ENCODE measurements at regions not wholly inside any gene's neighbourhood (a gene's known extent, or its start where the extent isn't known, plus 50 kb on each side); places are given as distances from the start of the nearest gene placed in this dataset.

DNA sequence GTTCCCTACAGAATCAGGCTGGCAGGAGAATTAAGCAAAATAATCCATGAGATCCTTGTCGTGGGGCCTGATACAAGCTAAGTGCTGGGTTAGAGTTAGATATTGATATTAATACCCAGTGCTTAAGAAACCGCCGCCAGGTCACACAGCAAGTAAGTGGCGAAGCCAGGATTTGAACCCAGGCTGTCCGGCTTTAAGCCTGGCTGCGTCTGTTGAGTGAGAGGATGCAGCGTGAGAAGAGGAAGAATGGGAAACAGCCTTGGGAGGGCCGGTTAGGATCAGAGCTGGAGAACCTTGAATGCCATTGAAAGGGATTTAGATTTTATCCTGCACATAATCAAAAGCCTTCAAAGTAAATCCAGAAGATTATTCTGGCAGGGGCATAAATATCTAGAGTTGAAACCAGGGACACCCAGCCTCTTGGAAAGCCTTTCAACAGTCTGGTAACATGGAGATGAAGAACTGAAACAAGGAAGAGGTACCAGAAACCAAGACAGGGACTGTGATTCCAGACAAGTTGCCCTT, 64.8 kb upstream of the HELT start:
- H4K20me1 ChIP-seq (ENCODE audit: insufficient read depth, poor library complexity, severe bottlenecking): no peaks in the 10 kb centered on the region
- no peaks in the 10 kb centered on the region for H3K9me3 ChIP-seq (ENCODE audit: low read depth)
- H3K4me3 ChIP-seq: no peak overlapping the region
- no peaks in the 10 kb centered on the region for H3K9me2 ChIP-seq (replicated peaks; ENCODE audit: insufficient read depth)
- no peaks in the 10 kb centered on the region for H3K79me2 ChIP-seq
- no peaks in the 10 kb centered on the region for H3K27me3 ChIP-seq
- H3K36me3 ChIP-seq (replicated peaks; ENCODE audit: insufficient read depth, low read depth): no peaks in the 10 kb centered on the region
- no peak for TF ChIP-seq EZH2 (IDR thresholded peaks at IDR 0.05; ENCODE audit: borderline replicate concordance)
- H3K4me1 ChIP-seq (ENCODE audit: insufficient read depth): no peaks in the 10 kb centered on the region
- H3K4me2 ChIP-seq: no peak overlapping the region
- no peak overlapping the region for H3K27ac ChIP-seq
- DNase-seq (ENCODE audit: low spot score): no peak
- 82% methylated on average over 8 of the region's 8 CpGs for WGBS (ENCODE audit: low lambda C conversion rate, missing lambda C conversion rate)
- H2AFZ ChIP-seq: no peak overlapping the region

DNA sequence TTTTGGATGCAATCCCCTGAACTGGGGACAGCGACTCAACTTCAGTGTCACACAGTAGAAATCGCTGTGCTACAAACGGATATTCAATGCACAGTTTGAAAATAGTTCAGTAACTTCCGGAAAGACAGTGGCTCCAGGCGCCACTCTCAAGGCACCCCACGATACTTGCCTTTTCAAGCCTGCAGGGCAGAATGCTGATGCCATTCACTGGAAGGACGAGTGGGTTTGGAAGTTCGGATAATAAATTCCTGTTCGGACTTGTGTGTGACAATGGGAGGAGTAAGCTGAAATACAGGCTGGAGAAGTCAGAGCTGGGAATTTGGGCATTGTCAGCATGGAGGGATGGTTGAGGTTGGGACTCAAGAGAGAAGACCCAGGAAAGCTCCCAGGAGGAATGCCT, 64.3 kb upstream of the HELT start:
- Histone ChIP-seq H3K4me2 (no peak overlapping the region), H3K4me1 (ENCODE audit: insufficient read depth) (no peaks in the 10 kb centered on the region), H4K20me1 (ENCODE audit: insufficient read depth, poor library complexity, severe bottlenecking) (no peaks in the 10 kb centered on the region), H3K9me2 (replicated peaks; ENCODE audit: insufficient read depth) (no peaks in the 10 kb centered on the region), H2AFZ (no peak overlapping the region), H3K9me3 (ENCODE audit: low read depth) (no peaks in the 10 kb centered on the region), H3K36me3 (replicated peaks; ENCODE audit: insufficient read depth, low read depth) (no peaks in the 10 kb centered on the region), H3K27ac (no peak overlapping the region), H3K4me3 (no peak overlapping the region), H3K27me3 (no peaks in the 10 kb centered on the region), H3K79me2 (no peaks in the 10 kb centered on the region)
- TF ChIP-seq, protein P1, sequence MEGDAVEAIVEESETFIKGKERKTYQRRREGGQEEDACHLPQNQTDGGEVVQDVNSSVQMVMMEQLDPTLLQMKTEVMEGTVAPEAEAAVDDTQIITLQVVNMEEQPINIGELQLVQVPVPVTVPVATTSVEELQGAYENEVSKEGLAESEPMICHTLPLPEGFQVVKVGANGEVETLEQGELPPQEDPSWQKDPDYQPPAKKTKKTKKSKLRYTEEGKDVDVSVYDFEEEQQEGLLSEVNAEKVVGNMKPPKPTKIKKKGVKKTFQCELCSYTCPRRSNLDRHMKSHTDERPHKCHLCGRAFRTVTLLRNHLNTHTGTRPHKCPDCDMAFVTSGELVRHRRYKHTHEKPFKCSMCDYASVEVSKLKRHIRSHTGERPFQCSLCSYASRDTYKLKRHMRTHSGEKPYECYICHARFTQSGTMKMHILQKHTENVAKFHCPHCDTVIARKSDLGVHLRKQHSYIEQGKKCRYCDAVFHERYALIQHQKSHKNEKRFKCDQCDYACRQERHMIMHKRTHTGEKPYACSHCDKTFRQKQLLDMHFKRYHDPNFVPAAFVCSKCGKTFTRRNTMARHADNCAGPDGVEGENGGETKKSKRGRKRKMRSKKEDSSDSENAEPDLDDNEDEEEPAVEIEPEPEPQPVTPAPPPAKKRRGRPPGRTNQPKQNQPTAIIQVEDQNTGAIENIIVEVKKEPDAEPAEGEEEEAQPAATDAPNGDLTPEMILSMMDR (IDR thresholded peaks at IDR 0.05; ENCODE audit: poor library complexity): no peak
- TF ChIP-seq EZH2phosphoT487 (IDR thresholded peaks at IDR 0.05; ENCODE audit: low read depth, severe bottlenecking, unreplicated experiment) (no peak), EZH2 (IDR thresholded peaks at IDR 0.05; ENCODE audit: borderline replicate concordance) (no peak)
- WGBS (ENCODE audit: low lambda C conversion rate, missing lambda C conversion rate): 86% methylated on average over 9 of the region's 9 CpGs
- no peak for DNase-seq (ENCODE audit: low spot score)

DNA sequence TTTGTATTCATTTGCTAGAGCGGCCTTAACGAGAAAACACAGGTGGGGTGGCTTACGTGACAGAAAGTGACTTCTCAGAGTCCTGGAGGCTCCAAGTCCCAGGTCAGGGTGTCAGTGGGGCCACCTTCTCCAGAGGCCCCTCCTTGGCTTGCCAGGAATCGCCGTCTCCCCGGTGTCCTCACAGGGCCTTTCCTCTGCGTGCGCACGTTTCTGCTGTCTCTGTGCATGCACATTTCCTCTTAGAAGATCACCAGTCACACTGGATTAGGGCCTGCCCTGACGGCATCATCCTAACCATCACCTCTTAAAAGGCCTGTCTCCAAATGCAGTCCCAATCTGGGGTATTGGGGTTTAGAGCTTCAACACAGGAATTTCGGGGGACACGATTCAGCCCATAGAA, 63.8 kb upstream of the HELT start:
- no peak overlapping the region for H3K4me3 ChIP-seq
- H3K9me2 ChIP-seq (replicated peaks; ENCODE audit: insufficient read depth): no peaks in the 10 kb centered on the region
- 82% methylated on average over 12 of the region's 12 CpGs for WGBS (ENCODE audit: low lambda C conversion rate, missing lambda C conversion rate)
- no peaks in the 10 kb centered on the region for H4K20me1 ChIP-seq (ENCODE audit: insufficient read depth, poor library complexity, severe bottlenecking)
- no peaks in the 10 kb centered on the region for H3K27me3 ChIP-seq
- H3K4me2 ChIP-seq: no peak overlapping the region
- H3K9me3 ChIP-seq (ENCODE audit: low read depth): no peaks in the 10 kb centered on the region
- no peaks in the 10 kb centered on the region for H3K36me3 ChIP-seq (replicated peaks; ENCODE audit: insufficient read depth, low read depth)
- H2AFZ ChIP-seq: no peak overlapping the region
- no peaks in the 10 kb centered on the region for H3K79me2 ChIP-seq
- TF ChIP-seq EZH2 (IDR thresholded peaks at IDR 0.05; ENCODE audit: borderline replicate concordance): no peak
- TF ChIP-seq EZH2phosphoT487 (IDR thresholded peaks at IDR 0.05; ENCODE audit: low read depth, severe bottlenecking, unreplicated experiment): no peak
- TF ChIP-seq, protein P1 (IDR thresholded peaks at IDR 0.05; ENCODE audit: poor library complexity): no peak
- DNase-seq (ENCODE audit: low spot score): no peak
- H3K27ac ChIP-seq: no peak overlapping the region
- no peaks in the 10 kb centered on the region for H3K4me1 ChIP-seq (ENCODE audit: insufficient read depth)

DNA sequence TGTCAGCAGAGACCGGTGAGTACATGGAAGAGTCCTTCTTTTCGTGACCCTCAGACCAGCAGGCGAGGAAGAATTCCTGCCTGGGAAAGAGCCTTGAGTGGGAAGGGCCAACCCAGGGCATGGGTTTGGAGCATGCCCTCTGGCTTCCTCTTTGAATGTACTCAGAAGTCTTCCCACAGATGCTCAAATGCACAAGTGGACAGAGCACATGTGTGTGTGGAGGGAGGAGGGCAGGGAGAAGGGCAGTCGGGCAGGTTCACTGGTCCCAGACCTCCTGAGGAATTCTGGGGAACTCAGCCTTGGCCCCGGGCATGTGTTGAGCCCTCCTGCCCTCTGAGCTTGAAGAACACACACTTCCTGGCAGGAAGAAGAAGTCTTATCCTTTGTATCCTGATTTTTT, 63.2 kb upstream of the HELT start:
- Histone ChIP-seq H3K9me2 (replicated peaks; ENCODE audit: insufficient read depth) (no peaks in the 10 kb centered on the region), H3K36me3 (replicated peaks; ENCODE audit: insufficient read depth, low read depth) (no peaks in the 10 kb centered on the region), H3K4me2 (no peak overlapping the region), H3K27me3 (no peaks in the 10 kb centered on the region), H3K79me2 (no peaks in the 10 kb centered on the region), H3K4me3 (no peak overlapping the region), H3K9me3 (ENCODE audit: low read depth) (no peaks in the 10 kb centered on the region), H3K4me1 (ENCODE audit: insufficient read depth) (no peaks in the 10 kb centered on the region), H4K20me1 (ENCODE audit: insufficient read depth, poor library complexity, severe bottlenecking) (no peaks in the 10 kb centered on the region), H2AFZ (no peak overlapping the region), H3K27ac (no peak overlapping the region)
- 81% methylated on average over 5 of the region's 5 CpGs for WGBS (ENCODE audit: low lambda C conversion rate, missing lambda C conversion rate)
- TF ChIP-seq EZH2phosphoT487 (IDR thresholded peaks at IDR 0.05; ENCODE audit: low read depth, severe bottlenecking, unreplicated experiment): no peak
- no peak for DNase-seq (ENCODE audit: low spot score)
